ENCODE measurements at regions not wholly inside any gene's neighbourhood (a gene's known extent, or its start where the extent isn't known, plus 50 kb on each side); places are given as distances from the start of the nearest gene placed in this dataset.

DNA sequence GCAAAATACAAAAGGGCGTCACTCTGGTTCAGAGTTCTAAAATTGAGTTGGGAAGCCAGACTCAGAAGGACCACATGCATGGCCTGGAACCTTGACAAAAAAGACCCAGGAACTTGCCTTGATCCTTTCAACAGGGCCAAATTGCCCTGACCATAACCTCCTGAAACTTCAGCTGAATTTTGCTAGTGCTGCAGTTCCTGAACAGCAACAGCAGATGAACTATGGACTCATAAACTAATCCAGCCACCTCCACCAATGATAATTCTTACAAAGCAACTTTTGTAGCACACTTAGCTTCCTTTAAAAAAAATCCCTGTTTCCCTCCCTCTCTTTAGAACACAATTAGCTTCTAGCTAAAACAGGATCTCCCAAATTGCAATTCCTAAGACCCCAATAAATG is 155.9 kb downstream of the MAT2B start:
- no TSS peak for BruUV-seq (replicated peaks)
- no peaks in the 10 kb centered on the region for H3K9me3 ChIP-seq (replicated peaks; ENCODE audit: control insufficient read depth, insufficient read depth, low read length)
- FAIRE-seq (no peak), DNase-seq (ENCODE audit: low read depth, low spot score) (no peak)
- intact Hi-C loops (cut with micrococcal nuclease) (no loop called here), dilution Hi-C loops (cut with MboI; ENCODE audit: extremely low pct_ligation_motif_present, low sequenced_read_pairs) (no loop called here)
- ChIA-PET CTCF (no interaction called here), POLR2A (no interaction called here)
- H2AFZ ChIP-seq (ENCODE audit: low read depth, low read length) = no peak overlapping the region
- H4K20me1 ChIP-seq (replicated peaks; ENCODE audit: control insufficient read depth, extremely low read depth, insufficient read depth, low read length) = no peaks in the 10 kb centered on the region
- no peaks in the 10 kb centered on the region for H3K27me3 ChIP-seq (ENCODE audit: control insufficient read depth in 2 of 2, insufficient read depth in 2 of 2, low read length in 2 of 2)
- no peak overlapping the region for H3K4me2 ChIP-seq (ENCODE audit: insufficient read depth, low read length)
- no peak overlapping the region for H3K4me3 ChIP-seq (replicated peaks in 1 of 3; ENCODE audit: insufficient read depth in 1 of 3, low read depth in 1 of 3, low read length in 3 of 3)
- no peak for TF ChIP-seq FOS (IDR thresholded peaks at IDR 0.05; ENCODE audit: borderline replicate concordance, insufficient read depth, low read length)
- no peak for TF ChIP-seq EZH2 (IDR thresholded peaks at IDR 0.05; ENCODE audit: borderline replicate concordance, low read depth, low read length, severe bottlenecking)
- TF ChIP-seq MYC (IDR thresholded peaks at IDR 0.05; ENCODE audit: low read depth, low read length) = no peak
- no peak for TF ChIP-seq GATA2 (IDR thresholded peaks at IDR 0.05; ENCODE audit: insufficient read depth, insufficient read length, low read depth, low read length)
- TF ChIP-seq, protein P1, sequence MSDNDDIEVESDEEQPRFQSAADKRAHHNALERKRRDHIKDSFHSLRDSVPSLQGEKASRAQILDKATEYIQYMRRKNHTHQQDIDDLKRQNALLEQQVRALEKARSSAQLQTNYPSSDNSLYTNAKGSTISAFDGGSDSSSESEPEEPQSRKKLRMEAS (IDR thresholded peaks at IDR 0.05; ENCODE audit: insufficient read depth, insufficient read length) = no peak
- TF ChIP-seq, protein P2, sequence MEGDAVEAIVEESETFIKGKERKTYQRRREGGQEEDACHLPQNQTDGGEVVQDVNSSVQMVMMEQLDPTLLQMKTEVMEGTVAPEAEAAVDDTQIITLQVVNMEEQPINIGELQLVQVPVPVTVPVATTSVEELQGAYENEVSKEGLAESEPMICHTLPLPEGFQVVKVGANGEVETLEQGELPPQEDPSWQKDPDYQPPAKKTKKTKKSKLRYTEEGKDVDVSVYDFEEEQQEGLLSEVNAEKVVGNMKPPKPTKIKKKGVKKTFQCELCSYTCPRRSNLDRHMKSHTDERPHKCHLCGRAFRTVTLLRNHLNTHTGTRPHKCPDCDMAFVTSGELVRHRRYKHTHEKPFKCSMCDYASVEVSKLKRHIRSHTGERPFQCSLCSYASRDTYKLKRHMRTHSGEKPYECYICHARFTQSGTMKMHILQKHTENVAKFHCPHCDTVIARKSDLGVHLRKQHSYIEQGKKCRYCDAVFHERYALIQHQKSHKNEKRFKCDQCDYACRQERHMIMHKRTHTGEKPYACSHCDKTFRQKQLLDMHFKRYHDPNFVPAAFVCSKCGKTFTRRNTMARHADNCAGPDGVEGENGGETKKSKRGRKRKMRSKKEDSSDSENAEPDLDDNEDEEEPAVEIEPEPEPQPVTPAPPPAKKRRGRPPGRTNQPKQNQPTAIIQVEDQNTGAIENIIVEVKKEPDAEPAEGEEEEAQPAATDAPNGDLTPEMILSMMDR (IDR thresholded peaks at IDR 0.05; ENCODE audit: extremely low read depth in 1 of 2, insufficient read depth in 1 of 2, low read depth in 1 of 2, low read length in 2 of 2) = no peak
- no peak for TF ChIP-seq POLR2A (IDR thresholded peaks at IDR 0.05; ENCODE audit: low read depth, low read length)
- TF ChIP-seq POLR2AphosphoS5 (IDR thresholded peaks at IDR 0.05; ENCODE audit: insufficient read depth, low read depth, low read length) = no peak
- no peak for TF ChIP-seq JUN (IDR thresholded peaks at IDR 0.05; ENCODE audit: borderline replicate concordance, insufficient read depth, insufficient read length, low read depth)
- no peaks in the 10 kb centered on the region for H3K36me3 ChIP-seq (ENCODE audit: control insufficient read depth in 2 of 2, extremely low read depth in 1 of 2, insufficient read depth in 2 of 2, low read length in 2 of 2)
- no peak overlapping the region for H3K27ac ChIP-seq (ENCODE audit: insufficient read depth, low read depth, low read length)
- H3K4me1 ChIP-seq (ENCODE audit: control insufficient read depth, extremely low read depth, insufficient read depth, low read length) = no peaks in the 10 kb centered on the region
- no peaks in the 10 kb centered on the region for H3K9me1 ChIP-seq (replicated peaks; ENCODE audit: control insufficient read depth, extremely low read depth, insufficient read depth, low read length)
- no peaks in the 10 kb centered on the region for H3K79me2 ChIP-seq (ENCODE audit: control insufficient read depth, insufficient read depth, low read length)
- no peak overlapping the region for H3K9ac ChIP-seq (replicated peaks; ENCODE audit: extremely low read depth, insufficient read depth, low read length)

All from endothelial cell of umbilical vein (primary cell).